Left colon (tissue), 2 donors: ENCODE measurements at regions not wholly inside any gene's neighbourhood (a gene's known extent, or its start where the extent isn't known, plus 50 kb on each side); places are given as distances from the start of the nearest gene placed in this dataset.
A peak's percentile ranks its signal among the peaks of the same experiment; 100 is the strongest.

Experiments
- ATAC-seq: fragments of 200-7000 bp; cut with Tn5 transposase; one replicate; pipeline ENCODE4 v1.9.1; 2020; ENCODE audit warnings: mild to moderate bottlenecking, moderate library complexity
- DNase-seq, 2 donors: peaks; one replicate each; pipeline ENCODE4 v3.0.0-alpha.2; 2020
- intact Hi-C, 2 donors: fragments of 100-400 bp; cut with DNase I in 1 of 2; cut with micrococcal nuclease in 1 of 2; formaldehyde crosslinking; loops; one replicate each; pipeline versions ENCODE4 v1.11.2 to v1.14.0; 2022; cut with DNase I, micrococcal nuclease
- donor health status: DM: no; HTN: no; CAD: no.
- donor health status: DM: yes; HTN: yes; CAD: no.

DNA sequence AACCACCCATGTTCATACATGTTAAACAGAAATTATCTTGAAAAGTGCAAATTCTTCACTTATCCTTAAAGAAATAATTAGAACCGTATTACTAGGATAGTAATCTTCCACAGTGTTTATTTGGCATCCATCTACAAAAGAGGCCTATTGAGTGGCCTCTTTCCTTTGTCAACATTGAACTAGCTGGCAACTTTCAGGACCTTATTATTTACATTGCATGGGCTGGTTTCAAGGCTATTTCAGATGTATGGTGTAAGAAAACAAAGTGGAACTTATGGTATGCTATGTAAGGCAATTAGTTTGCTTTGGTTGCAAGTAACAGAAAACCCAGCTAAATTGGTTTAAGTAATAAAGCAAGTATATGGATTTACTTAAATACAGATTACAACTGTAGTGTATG lies 324.6 kb downstream of the RBM43 start:
- intact Hi-C loops, result no loop called here
- no peak for ATAC-seq
- DNase-seq, result no peak

DNA sequence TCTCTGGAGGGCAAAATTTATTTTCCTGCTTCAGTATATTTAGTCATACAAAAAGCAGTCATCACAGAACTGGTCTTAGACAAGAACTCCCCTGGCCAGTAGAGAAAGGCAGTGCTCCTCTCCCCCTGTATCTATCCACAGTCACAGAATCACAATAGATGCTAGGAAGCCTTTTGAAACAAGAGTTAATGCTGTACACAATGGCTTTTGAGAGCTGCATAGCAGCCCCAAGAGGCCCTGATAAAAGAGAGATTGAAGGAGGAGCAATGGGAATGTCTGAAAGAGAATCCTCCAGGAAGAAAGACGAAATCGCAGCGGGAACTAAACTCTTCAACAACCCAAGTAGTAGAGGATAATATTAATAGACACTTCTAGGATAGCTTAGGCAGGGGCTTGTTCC lies 330.2 kb downstream of the RBM43 start:
- intact Hi-C loops, result no loop called here
- ATAC-seq (no peak), DNase-seq (no peak)

DNA sequence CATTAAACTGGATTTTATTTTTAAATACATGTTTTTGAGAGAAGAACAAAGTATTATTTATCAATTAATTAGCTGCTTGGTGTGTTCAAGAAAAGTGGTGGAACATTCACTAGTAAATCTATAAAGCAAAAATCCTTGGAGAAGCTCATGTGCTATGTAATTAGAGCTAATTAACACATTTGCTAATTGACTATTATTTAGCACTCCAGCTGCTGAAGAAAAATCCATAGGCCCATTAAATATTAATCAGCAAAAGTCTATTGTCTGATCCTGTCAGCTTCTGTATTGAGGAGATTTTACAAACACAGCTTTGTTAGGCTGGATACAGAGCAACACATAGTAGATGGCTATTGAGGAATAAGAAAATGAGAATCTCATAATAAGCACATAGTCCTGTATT lies 336.1 kb downstream of the RBM43 start:
- ATAC-seq, result no peak
- intact Hi-C loops, result no loop called here
- no peak for DNase-seq

DNA sequence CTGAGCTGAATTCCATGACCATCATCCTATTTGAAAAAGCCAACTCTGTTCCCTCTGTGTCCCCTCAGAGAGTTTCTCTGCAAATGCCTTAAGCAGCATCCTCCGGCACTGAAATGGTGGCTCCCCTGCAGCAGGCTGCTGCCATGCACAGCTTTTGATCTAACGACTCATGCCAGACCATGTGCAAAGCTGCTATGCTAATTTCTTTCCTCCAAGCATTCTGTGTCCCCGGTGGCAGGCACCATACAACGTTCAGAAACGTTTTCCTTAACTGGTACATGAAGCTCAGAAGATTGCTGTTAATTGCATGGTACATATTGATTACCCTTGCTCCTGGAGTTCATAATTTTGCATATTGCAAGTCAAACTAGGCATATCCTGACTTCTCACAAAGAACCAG lies 336.8 kb downstream of the RBM43 start:
- intact Hi-C loops, result no loop called here
- ATAC-seq, result no peak
- no peak for DNase-seq

DNA sequence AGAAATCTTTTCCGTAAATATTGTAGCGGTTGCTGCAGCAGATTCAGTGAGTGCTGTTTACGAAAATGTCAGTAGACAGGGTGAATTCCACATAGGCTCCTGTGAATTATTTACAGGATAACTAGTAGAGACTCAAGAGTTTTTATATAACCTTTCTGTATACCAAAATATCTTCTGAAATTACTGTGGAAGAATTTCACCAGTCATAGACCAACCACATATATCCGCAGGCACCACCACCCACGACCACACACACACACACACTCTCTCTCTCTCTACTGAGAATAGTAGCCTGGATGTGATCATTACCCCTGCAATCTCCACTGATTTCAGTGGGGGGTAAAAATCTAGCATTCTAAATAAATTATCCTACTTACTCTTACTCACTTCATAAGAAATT lies 341.8 kb downstream of the RBM43 start:
- intact Hi-C loops, result no loop called here
- no peak for ATAC-seq
- DNase-seq, result no peak

DNA sequence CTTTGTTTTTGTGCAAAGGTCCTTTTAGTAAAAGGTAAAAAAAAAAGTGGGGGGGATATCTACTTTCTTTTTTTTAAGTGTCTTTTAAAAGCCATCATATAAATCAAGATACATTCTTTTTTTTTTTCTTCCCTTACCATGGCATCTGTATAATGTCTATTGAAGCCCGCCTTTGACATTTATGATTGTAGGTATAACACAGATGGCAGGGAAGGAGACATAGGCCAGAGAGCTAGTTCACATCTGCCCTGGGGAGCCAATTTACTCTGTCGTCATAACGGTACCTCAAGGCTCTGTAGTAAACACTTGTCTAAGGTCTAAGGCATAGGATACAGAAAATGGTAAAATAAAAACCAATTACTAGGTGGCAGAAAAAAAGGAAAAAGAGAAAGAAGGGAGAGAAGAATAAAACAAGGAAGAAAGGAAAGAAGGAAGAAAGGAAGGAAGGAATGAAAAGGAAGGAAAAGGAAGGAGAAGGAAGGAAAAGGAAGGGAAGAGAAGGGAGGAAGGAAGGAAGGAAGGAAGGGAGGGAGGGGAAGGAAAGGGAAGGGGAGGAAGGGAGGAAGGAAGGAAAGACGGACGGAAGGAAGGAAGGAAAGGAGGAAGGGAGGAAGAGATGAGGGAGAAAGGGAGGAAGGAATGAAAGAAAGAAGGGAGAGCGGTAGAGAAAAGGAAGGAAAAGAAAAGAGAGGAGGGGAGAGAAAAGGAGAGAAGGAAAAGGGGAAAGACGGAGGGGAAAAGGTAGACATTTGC lies 343.5 kb downstream of the RBM43 start:
- intact Hi-C loops, result no loop called here

DNA sequence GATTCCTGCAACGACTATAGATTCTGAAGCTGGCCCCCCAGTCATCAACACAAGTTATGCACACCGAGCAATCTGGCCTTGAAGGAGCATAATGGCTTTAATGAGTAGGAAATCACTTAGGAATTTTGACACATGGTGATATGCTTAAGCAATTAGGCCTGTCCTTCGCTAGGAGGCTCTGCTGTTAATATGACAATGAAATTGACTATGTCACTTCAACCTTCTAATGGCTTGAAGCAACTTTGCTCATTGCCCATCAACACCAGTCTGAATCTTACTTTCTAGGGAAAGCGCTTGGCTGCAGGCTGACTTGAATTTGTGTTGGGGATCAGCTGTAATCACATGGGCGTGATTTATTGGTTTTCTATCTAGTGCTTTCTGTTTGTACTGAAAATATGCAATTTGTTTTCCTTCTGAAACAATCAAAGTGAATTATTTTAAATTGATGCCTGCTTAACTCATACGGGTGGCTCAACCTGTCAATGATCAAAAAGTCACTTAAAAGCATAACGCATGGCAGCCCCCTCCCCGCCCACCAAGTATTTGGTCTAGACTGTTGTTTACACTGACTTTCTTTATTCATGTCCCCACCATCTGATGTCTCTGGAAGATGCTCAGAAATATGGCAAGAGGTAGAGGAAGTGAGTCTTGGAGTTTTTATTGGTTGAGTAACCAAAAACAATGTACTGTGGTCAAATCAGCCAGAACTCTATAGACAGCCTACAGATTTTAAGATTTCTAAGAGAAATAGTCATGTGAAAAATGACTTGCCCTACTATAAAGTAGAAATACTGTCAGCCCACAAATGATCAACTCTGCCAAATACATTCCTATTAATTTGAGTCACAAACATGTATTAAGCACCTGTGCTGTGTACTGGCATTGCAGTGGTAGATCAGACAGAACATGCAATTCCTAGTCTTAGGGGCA lies 344.9 kb downstream of the RBM43 start:
- ATAC-seq (no peak), DNase-seq (no peak)
- intact Hi-C loops, result no loop called here

More for the DNA sequence above, 343.5 kb downstream of the RBM43 start:
- ATAC-seq (no peak), DNase-seq (no peak)

DNA sequence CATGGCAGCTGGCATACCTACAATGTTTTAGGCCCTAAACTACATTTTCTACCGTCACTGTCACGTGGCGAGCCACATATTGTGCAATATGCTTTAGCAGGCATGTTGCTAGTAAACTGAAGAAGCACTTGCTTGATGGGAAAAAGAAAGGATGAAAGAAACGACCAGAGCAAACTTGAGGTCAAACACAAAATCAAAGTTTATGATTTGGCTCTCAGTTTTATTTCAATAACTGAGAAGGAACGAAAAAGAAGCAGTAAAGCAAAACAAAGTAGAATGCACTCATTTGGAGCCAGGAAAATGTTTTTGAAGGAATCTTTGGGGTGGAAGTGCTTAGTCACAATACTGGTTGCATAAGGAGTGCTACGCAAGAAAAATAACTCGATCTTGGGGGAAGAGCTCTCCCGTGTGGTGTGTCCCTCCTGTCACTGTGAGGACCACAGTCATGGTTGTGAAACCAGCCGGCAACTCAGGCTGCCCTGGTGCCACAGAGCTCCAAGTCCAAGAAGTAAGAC lies 349.8 kb downstream of the RBM43 start:
- ATAC-seq (no peak), DNase-seq (peak; percentile 5 to 39)
- intact Hi-C loops, result no loop called here

DNA sequence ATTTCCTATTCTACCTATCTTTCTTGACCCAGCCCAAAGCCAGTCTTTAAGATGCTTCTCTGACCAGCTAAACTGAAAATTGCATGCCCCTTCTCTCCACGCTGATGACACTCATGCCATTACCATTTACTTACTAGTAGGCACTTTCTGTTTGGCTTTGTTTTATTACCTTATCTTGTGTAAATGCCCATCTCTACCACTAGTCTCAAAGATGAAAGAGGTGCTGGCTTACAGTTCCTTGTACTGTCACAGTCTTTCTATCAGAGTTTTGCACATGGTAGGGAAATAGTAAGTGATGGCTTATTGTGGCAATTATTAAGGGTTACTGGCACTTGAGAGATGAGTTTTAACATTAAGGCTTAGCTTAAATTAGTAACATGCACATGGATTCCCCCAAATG lies 352.1 kb downstream of the RBM43 start:
- no peak for ATAC-seq
- no peak for DNase-seq
- intact Hi-C loops, result no loop called here

DNA sequence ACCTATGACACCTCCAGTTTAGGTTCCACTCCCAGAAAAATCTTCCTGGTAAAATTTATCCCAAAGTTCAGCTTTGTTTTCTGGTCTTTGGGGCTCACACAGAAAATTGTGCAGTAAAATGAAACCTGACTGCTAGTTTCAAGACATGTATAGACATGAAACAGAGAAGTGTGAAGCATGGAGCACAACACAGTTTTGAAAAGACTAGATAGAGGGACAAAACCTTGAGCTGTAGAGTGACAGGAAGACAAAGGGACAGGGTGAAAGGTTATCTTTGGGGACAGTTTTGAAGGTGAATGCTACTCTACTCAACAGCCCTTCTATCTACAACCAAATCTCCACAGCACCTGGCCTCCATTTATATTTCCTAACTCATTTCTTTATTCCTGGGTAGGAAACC lies 352.6 kb downstream of the RBM43 start:
- DNase-seq (no peak), ATAC-seq (no peak)
- intact Hi-C loops, result no loop called here

DNA sequence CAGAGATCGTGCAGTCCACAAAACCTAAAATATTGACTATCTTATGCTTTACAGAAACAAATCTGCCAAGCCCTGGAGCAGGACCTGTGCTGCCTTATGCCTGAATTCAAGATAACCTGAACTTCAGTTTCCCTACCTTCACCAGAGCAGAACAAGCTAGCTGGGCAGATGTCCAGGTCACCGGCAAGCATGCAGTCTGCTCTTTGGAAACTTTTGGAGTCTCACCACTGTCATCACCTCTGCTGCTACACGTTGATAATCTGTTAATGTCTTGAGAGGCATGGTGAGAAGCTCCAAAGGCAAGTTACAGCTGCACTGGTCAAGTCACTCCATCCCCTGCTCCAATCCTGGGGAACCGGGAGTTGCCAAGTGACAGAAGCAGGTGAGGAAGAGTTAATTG lies 354.2 kb downstream of the RBM43 start:
- ATAC-seq (no peak), DNase-seq (no peak)
- intact Hi-C loops, result no loop called here

DNA sequence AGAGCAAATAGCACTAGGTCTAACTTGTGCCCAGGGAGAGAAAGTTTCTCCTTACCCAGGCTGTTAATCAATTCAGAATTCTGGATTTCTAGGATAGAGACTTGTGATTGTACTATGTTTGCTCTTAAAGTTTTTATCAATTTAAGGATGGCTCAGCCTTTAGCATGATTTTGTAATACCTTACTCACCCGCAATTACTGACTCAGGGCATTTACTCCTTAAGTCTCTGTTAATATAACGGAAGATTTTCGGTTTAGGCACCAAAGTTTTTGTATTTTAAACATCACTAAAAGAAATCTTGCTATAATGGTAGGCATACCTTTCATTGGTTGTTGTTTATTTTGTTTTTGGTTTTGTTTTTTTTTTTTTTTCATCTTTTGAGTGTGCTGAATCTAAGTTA lies 358.2 kb downstream of the RBM43 start:
- no peak for ATAC-seq
- intact Hi-C loops, result no loop called here
- no peak for DNase-seq

DNA sequence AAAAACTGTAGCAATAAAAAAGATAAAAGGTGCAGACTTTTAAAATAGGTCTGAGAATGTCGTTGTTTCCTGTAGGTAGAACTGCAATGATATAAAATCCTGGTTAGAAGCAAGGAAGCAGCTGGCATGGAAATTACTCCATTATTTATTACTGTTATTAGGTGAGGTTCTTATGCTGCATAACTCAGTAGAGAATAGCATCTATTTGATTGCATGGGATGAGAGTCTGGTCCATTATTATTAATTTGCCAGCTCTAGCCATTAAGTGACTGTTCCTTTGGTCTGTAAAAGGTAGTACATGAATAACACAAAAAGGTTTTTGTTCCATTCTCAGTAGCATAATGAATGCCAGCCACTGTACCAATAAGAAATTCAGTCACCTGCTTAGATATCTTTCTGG lies 358.6 kb downstream of the RBM43 start:
- intact Hi-C loops, result no loop called here
- ATAC-seq, result no peak
- DNase-seq, result no peak

DNA sequence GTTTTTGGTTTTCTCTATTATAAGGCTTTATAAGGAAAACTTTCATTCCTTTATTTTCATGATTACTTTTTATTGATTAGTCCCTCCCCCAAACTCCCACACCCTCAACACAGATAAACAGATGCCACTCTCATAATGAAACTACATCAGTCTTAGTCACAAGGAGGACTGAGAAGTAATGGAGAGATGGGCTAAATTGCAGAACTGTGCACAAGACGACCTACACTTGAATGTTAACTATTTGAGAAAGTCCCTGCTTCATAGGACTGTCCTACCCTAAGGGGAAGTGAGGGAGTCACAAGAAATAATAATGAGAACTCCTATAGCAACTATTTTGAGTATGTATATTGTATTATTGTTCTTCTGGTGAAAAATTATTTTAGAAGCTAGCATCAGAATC lies 360.8 kb downstream of the RBM43 start:
- intact Hi-C loops, result no loop called here
- no peak for ATAC-seq
- DNase-seq, result no peak

DNA sequence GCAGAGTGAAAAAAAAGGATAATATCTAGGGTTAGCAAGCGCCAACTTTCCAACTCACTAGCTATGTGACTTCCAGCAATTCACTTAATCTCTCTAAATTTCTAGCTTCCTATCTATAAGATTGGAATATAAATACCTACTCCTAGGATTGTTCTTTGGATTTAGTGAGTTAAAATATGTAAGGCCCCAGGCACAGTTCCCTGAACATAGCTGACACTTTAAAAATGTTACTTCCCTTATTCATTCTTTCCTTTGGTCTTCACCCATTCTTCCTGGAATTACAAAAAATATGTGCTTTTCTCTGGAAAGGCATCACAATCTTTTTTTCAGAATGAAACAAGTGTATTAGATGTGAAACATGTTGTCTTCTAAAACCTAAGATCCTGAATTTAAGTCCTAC lies 365.7 kb downstream of the RBM43 start:
- intact Hi-C loops, result no loop called here
- ATAC-seq (no peak), DNase-seq (no peak)

DNA sequence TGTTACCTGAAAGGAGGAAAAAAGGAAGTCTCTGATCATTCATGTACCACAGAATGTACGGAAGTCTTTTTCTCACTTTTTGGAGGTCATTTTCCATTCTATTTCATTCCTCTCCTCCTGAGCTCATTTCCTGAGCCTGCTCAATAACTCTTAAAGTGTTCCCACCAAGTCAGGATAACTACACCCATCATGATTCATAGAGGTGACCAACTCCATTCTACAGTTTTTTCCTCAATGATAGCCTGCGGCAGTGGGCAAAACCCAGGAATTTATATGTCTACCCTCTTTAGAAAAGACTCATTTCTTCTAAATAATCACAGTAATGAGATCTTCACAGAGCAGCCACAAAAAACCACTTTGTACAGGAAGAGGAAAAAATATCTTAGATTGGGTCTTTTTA lies 372.5 kb downstream of the RBM43 start:
- ATAC-seq, result no peak

DNA sequence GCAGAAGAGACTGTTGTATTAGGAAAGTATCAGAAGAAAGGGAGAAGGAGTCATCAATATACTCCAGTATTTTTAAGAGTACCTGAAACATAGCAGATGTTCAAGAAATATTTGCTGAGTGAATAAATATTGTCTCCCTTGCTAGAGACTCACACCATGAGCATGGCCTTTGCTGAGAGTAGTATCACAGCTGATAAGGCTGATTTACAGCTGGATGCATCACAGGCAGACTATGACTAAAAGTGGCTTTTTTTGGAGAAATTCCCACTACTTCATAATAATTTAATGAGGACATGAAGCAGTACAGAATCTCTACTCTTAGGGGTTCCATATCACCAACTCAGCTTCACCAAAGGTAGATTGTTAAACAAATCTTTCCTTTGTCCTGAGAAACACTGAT lies 373.3 kb downstream of the RBM43 start:
- intact Hi-C loops, result no loop called here
- no peak for ATAC-seq
- no peak for DNase-seq

More for the DNA sequence above, 372.5 kb downstream of the RBM43 start:
- DNase-seq, result no peak
- intact Hi-C loops, result no loop called here

DNA sequence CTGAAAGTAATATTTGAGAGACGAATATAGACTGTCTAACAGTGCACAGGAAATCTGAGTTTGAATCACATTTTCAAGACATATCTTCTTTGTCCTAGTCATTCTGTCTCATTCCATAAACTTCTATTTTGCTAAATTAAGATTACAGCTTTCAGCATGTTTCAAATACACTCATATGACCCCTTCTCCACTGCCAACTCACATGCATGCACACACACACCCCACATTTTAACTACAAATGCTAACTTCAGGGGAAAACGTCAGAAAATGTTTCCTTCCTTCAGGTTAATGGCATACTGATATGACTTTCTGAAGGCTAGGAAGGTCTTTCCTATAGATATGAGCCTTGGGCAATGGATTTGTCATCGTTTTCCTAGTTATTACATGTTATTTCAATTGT lies 373.7 kb downstream of the RBM43 start:
- DNase-seq, result no peak
- no peak for ATAC-seq
- intact Hi-C loops, result no loop called here

DNA sequence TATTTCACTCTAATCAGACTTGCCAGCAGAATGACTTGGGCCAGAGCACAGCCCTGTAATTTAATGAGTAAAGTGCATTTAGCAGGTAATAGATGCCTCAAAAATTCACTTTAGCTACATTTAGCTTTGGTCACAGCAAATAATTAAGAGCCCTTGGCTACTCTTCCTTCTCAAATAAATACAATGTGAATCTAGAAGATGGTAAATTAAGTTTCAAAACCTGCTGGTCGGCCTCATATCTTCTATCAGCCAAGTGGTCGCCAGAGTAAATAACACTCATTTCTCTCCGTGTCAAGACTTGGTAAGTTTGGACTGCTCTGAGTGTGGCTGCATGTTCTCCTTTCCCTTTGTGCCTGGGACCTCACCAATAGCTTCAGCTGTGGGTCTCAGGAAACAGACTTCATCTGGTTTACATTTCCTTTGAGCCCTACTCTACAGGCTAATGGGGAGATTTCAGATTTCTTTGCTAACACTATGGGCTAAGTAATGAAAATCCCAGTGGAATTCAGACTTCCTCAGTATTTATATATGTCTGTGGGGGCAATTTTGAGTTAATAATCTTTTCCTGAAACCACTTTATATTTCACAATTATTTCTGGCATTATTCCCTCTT lies 375.8 kb downstream of the RBM43 start:
- no peak for DNase-seq
- intact Hi-C loops, result no loop called here
- no peak for ATAC-seq

DNA sequence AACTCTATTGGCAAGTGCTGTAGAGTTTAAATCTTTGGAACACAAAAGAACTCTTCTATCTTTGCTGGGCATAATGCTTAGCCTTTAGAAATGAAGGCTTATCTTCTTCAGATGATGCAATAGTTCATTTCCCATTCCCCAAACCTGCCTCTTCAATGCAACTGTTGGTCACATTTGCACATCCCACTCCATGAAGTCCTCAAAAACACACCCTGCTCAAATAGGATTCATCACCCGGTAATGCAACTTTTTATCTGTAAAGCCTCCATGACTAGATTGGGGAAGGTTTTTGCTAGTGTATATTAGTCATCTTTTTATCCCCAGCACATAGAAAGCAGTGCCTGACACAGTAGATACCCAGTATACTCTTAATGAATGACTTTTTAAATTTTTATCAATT lies 376.4 kb downstream of the RBM43 start:
- DNase-seq (no peak), ATAC-seq (no peak)
- intact Hi-C loops, result no loop called here
